H1 (cell line): ENCODE measurements at regions not wholly inside any gene's neighbourhood (a gene's known extent, or its start where the extent isn't known, plus 50 kb on each side); places are given as distances from the start of the nearest gene placed in this dataset.

Experiments
- CTCF ChIA-PET: fragments of 300-600 bp; sonication (Branson Sonifier 250); formaldehyde crosslinking; loops from one replicate; lab custom pipeline; 2021; ENCODE audit not compliant: partially characterized antibody; lab: Charles Lee
- POLR2A ChIA-PET: fragments of 300-600 bp; sonication (Branson Sonifier 250); formaldehyde crosslinking; loops from one replicate; lab custom pipeline; 2021; ENCODE audit warnings: inconsistent platforms; ENCODE audit not compliant: partially characterized antibody; lab: Charles Lee
- DNase-seq, 2 experiments: peaks; one replicate each; pipeline versions ENCODE4 v3.0.0 to v3.0.0-alpha.2; 2010 to 2022; ENCODE audit warnings: low spot score in 2 of 2, low read depth in 1 of 2, mixed read lengths in 1 of 2
- FAIRE-seq: peaks from 2 replicates; lab custom pipeline; 2011; peaks lifted over from hg19 to GRCh38; lab: Jason Lieb, UNC
- H2AFZ ChIP-seq: 2 replicates; pipeline ENCODE4 v1.8.1; 2012; ENCODE audit warnings: low read length, inconsistent platforms
- H2AK5ac ChIP-seq: 2 replicates; pipeline ENCODE4 v1.6.1; 2013; ENCODE audit warnings: low read depth, low read length
- H2BK120ac ChIP-seq: replicated peaks from 2 replicates; pipeline ENCODE3; 2013; ENCODE audit warnings: low read depth, low read length, inconsistent platforms
- H2BK12ac ChIP-seq: 2 replicates; pipeline ENCODE4 v1.6.1; 2013; ENCODE audit warnings: low read depth, low read length
- H2BK15ac ChIP-seq: 2 replicates; pipeline ENCODE4 v1.6.1; 2013; ENCODE audit warnings: low read length
- H2BK20ac ChIP-seq: 2 replicates; pipeline ENCODE4 v1.6.1; 2013; ENCODE audit warnings: low read length
- H2BK5ac ChIP-seq: 2 replicates; pipeline ENCODE4 v1.6.1; 2013; ENCODE audit warnings: low read depth, low read length
- H3K14ac ChIP-seq: 2 replicates; pipeline ENCODE4 v1.6.1; 2013; ENCODE audit warnings: inconsistent platforms; ENCODE audit not compliant: insufficient read length
- H3K18ac ChIP-seq: 2 replicates; pipeline ENCODE4 v1.6.1; 2013; ENCODE audit warnings: low read length; ENCODE audit errors: extremely low read depth
- H3K23ac ChIP-seq: 2 replicates; pipeline ENCODE4 v1.6.1; 2013; ENCODE audit warnings: inconsistent platforms; ENCODE audit not compliant: insufficient read length
- H3K23me2 ChIP-seq: 2 replicates; pipeline ENCODE4 v1.6.1; 2013; ENCODE audit warnings: low read depth, low read length
- H3K27ac ChIP-seq: 2 replicates; pipeline ENCODE4 v1.6.1; 2011; ENCODE audit warnings: low read depth, low read length, inconsistent platforms
- H3K27me3 ChIP-seq, 4 experiments: replicated peaks in 1 of 4; 1 replicate in 1 of 4; 2 replicates in 3 of 4; pipeline versions ENCODE4 v1.6.1 to v1.8.1; 2011 to 2013; ENCODE audit warnings: low read length in 3 of 4, mild to moderate bottlenecking in 3 of 4, inconsistent platforms in 2 of 4, mixed read lengths in 2 of 4, moderate library complexity in 1 of 4; ENCODE audit not compliant: control insufficient read depth in 3 of 4, insufficient read depth in 3 of 4; ENCODE audit errors: extremely low read depth in 1 of 4
- H3K36me3 ChIP-seq, 4 experiments: 2 replicates each; pipeline versions ENCODE4 v1.6.1 to v1.8.1; 2011 to 2013; ENCODE audit warnings: mild to moderate bottlenecking in 4 of 4, low read length in 3 of 4, moderate library complexity in 2 of 4, control low read depth in 1 of 4, inconsistent platforms in 1 of 4; ENCODE audit not compliant: insufficient read depth in 4 of 4, control insufficient read depth in 2 of 4
- H3K4ac ChIP-seq: replicated peaks from 2 replicates; pipeline ENCODE3; 2013; ENCODE audit warnings: low read length, low read depth, mixed read lengths, inconsistent platforms; ENCODE audit not compliant: insufficient read length
- H3K4me1 ChIP-seq, 4 experiments: replicated peaks in 1 of 4; 1 replicate in 1 of 4; 2 replicates in 3 of 4; pipeline versions ENCODE4 v1.6.1 to v1.8.1; 2011 to 2013; ENCODE audit warnings: low read length in 3 of 4, inconsistent platforms in 2 of 4, mixed read lengths in 1 of 4; ENCODE audit not compliant: insufficient read depth in 4 of 4, control insufficient read depth in 3 of 4
- H3K4me2 ChIP-seq, 2 experiments: 2 replicates each; pipeline versions ENCODE4 v1.6.1 to v1.8.1; 2011 to 2013; ENCODE audit warnings: low read depth in 2 of 2, low read length in 2 of 2, control low read depth in 1 of 2, inconsistent platforms in 1 of 2, mild to moderate bottlenecking in 1 of 2; ENCODE audit not compliant: insufficient read depth in 1 of 2
- H3K4me3 ChIP-seq, 4 experiments: fragments of 200-600, 300-600 bp in 1 of 4; sonication (generic), shearing (Covaris generic), sonication (Bioruptor Twin) in 1 of 4; 2 replicates each; pipeline versions ENCODE4 v1.5.1 to v1.8.1; 2011 to 2016; ENCODE audit warnings: low read length in 4 of 4, low read depth in 3 of 4, control low read depth in 2 of 4, inconsistent platforms in 2 of 4, mild to moderate bottlenecking in 2 of 4, mixed read lengths in 1 of 4, moderate library complexity in 1 of 4; ENCODE audit not compliant: insufficient read depth in 2 of 4; ENCODE audit errors: extremely low read depth in 1 of 4
- H3K56ac ChIP-seq: replicated peaks from 2 replicates; pipeline ENCODE3; 2013; ENCODE audit warnings: low read depth, mild to moderate bottlenecking, mixed read lengths, low read length, inconsistent platforms; ENCODE audit not compliant: insufficient read length
- H3K79me1 ChIP-seq: 2 replicates; pipeline ENCODE4 v1.6.1; 2013; ENCODE audit warnings: low read depth, low read length, control low read depth
- H3K79me2 ChIP-seq, 2 experiments: 2 replicates each; pipeline versions ENCODE4 v1.6.1 to v1.8.1; 2012 to 2013; ENCODE audit warnings: low read length in 2 of 2, mild to moderate bottlenecking in 2 of 2, inconsistent platforms in 1 of 2; ENCODE audit not compliant: insufficient read depth in 2 of 2, control insufficient read depth in 1 of 2
- H3K9ac ChIP-seq, 4 experiments: replicated peaks in 1 of 4; 1 replicate in 1 of 4; 2 replicates in 3 of 4; pipeline versions ENCODE4 v1.6.1 to v1.8.1; 2011 to 2013; ENCODE audit warnings: low read depth in 3 of 4, low read length in 3 of 4, control low read depth in 2 of 4, mild to moderate bottlenecking in 2 of 4, moderate library complexity in 2 of 4, inconsistent platforms in 1 of 4; ENCODE audit errors: extremely low read depth in 1 of 4
- H3K9me3 ChIP-seq, 2 experiments: 2 replicates each; pipeline versions ENCODE4 v1.6.1 to v1.8.1; 2012 to 2013; ENCODE audit warnings: mild to moderate bottlenecking in 2 of 2, moderate library complexity in 2 of 2, control low read depth in 1 of 2, inconsistent platforms in 1 of 2, low read depth in 1 of 2, low read length in 1 of 2, mixed read lengths in 1 of 2; ENCODE audit not compliant: insufficient read depth in 2 of 2
- H4K20me1 ChIP-seq, 2 experiments: replicated peaks in 1 of 2; 2 replicates each; pipeline versions ENCODE3 to v1.8.1; 2011 to 2013; ENCODE audit warnings: inconsistent platforms in 2 of 2, low read length in 2 of 2, mild to moderate bottlenecking in 1 of 2; ENCODE audit not compliant: insufficient read depth in 2 of 2, control insufficient read depth in 1 of 2
- H4K5ac ChIP-seq: 2 replicates; pipeline ENCODE4 v1.6.1; 2013; ENCODE audit warnings: low read length, low read depth, mixed read lengths, inconsistent platforms; ENCODE audit not compliant: insufficient read length
- H4K8ac ChIP-seq: 2 replicates; pipeline ENCODE4 v1.8.0; 2013; ENCODE audit warnings: mild to moderate bottlenecking, moderate library complexity, low read length, inconsistent platforms; ENCODE audit not compliant: insufficient read depth; ENCODE audit errors: extremely low read depth
- H4K91ac ChIP-seq: replicated peaks from 2 replicates; pipeline ENCODE3; 2013; ENCODE audit warnings: low read length, mixed read lengths, inconsistent platforms; ENCODE audit not compliant: insufficient read length
- CEBPB ChIP-seq: IDR thresholded peaks from 2 replicates; pipeline ENCODE4 v1.6.1; 2012; ENCODE audit warnings: low read depth, low read length
- EZH2 ChIP-seq: fragments of 200-600 bp; sonication (generic); IDR thresholded peaks from 2 replicates; pipeline ENCODE4 v1.7.1; 2012; ENCODE audit warnings: low read depth, mild to moderate bottlenecking, moderate library complexity, low read length, inconsistent platforms; ENCODE audit not compliant: severe bottlenecking
- GABPA ChIP-seq: IDR thresholded peaks from 2 replicates; pipeline ENCODE4 v1.6.1; 2011; ENCODE audit warnings: mild to moderate bottlenecking, low read length, moderate library complexity, borderline replicate concordance; ENCODE audit not compliant: insufficient read depth
- GTF2F1 ChIP-seq: IDR thresholded peaks from 2 replicates; pipeline ENCODE4 v1.6.1; 2012; ENCODE audit warnings: low read depth, low read length, improper control_type of control experiment, borderline replicate concordance
- RAD21 ChIP-seq, 2 experiments: IDR thresholded peaks in 1 of 2; conservative IDR thresholded peaks in 1 of 2; 2 replicates each; pipeline ENCODE4 v1.6.1; 2011; ENCODE audit warnings: low read depth in 2 of 2, low read length in 2 of 2, improper control_type of control experiment in 1 of 2, inconsistent platforms in 1 of 2, mild to moderate bottlenecking in 1 of 2, moderate library complexity in 1 of 2
- SRF ChIP-seq: IDR thresholded peaks from 2 replicates; pipeline ENCODE4 v1.6.1; 2011; ENCODE audit warnings: mild to moderate bottlenecking, low read depth, low read length, moderate library complexity
- ZNF274 ChIP-seq: IDR thresholded peaks from 2 replicates; pipeline ENCODE4 v1.7.0; 2012; ENCODE audit warnings: low read length, borderline replicate concordance; ENCODE audit errors: extremely low read depth
- WGBS, 2 experiments: shearing (Covaris generic) in 1 of 2; methylation state at CpG; one replicate each; pipeline versions ENCODE4 v1.1.6 to v1.1.7; 2013 to 2015; ENCODE audit warnings: low lambda C conversion rate in 2 of 2, mixed read lengths in 2 of 2, inconsistent platforms in 1 of 2, low coverage in 1 of 2, missing lambda C conversion rate in 1 of 2; ENCODE audit not compliant: insufficient replicate concordance in 2 of 2, insufficient coverage in 1 of 2, insufficient read length in 1 of 2; ENCODE audit errors: extremely low coverage in 1 of 2, missing lambda C conversion rate in 1 of 2; 5-methylcytosine and 5-hydroxymethylcytosine counted together
- TF ChIP-seq, protein P1 (sequence below): IDR thresholded peaks from 2 replicates; pipeline ENCODE4 v1.6.1; 2012; ENCODE audit warnings: inconsistent platforms
- TF ChIP-seq, protein P2 (sequence below), 3 experiments: IDR thresholded peaks; 1 replicate in 2 of 3; 2 replicates in 1 of 3; pipeline versions ENCODE4 v1.5.1 to v1.6.1; 2011; ENCODE audit warnings: low read length in 3 of 3, mild to moderate bottlenecking in 3 of 3, inconsistent platforms in 2 of 3, low read depth in 1 of 3, moderate library complexity in 1 of 3; ENCODE audit not compliant: insufficient read depth in 1 of 3; ENCODE audit errors: control extremely low read depth in 1 of 3

DNA sequence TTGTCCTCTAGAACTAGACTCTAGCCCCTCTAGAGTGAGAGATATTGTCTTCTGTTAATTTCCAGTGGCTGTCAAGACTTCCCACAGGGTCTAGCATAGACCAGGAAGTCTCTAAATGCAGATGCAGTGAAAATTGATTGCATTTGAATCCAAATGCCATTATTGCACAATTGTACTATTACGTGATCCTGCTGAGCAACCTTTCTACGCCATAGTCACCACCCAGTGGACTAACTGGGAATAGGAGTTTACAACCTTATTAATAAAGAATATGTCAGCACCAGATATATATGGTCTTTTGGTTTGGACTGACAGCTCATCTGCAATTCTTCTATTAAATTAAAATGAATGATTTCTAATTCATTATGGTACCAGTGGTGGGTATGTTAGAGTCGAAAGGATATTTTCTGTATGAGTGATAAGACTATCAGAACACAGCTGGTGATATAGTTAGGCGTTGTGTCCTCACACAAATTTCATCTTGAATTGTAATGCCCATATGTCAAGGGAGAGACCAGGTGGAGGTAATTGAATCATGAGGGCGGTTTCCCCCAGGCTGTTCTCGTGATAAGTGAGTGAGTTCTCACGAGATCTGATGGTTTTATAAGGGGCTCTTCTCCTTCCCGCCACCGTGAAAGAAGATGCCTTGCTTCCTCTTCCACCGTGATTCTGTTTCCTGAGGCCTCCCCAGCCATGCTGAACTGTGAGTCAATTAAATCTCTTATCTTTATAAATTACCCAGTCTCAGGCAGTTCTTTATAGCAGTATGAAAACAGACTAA lies 138.9 kb upstream of the CA10 start:
- no peak overlapping the region for H2AK5ac ChIP-seq
- DNase-seq (no peak), FAIRE-seq (no peak)
- H2BK20ac ChIP-seq, result no peak overlapping the region
- H2BK12ac ChIP-seq, result no peak overlapping the region
- H2BK120ac ChIP-seq, result no peak overlapping the region
- H3K79me1 ChIP-seq, result no peaks in the 10 kb centered on the region
- H3K18ac ChIP-seq, result no peak overlapping the region
- H4K91ac ChIP-seq, result no peak overlapping the region
- H2BK15ac ChIP-seq, result no peak overlapping the region
- H3K56ac ChIP-seq, result no peak overlapping the region
- no peaks in the 10 kb centered on the region for H3K36me3 ChIP-seq
- no peaks in the 10 kb centered on the region for H3K27me3 ChIP-seq
- H2BK5ac ChIP-seq, result no peak overlapping the region
- H3K9me3 ChIP-seq, result no peaks in the 10 kb centered on the region
- H3K79me2 ChIP-seq, result no peaks in the 10 kb centered on the region
- no peak overlapping the region for H3K27ac ChIP-seq
- no peaks in the 10 kb centered on the region for H3K4me1 ChIP-seq
- H3K23ac ChIP-seq, result no peak overlapping the region
- no peaks in the 10 kb centered on the region for H3K23me2 ChIP-seq
- H4K8ac ChIP-seq, result no peak overlapping the region
- H3K9ac ChIP-seq, result no peak overlapping the region
- no peak overlapping the region for H3K14ac ChIP-seq
- POLR2A ChIA-PET, result no interaction called here
- no peak overlapping the region for H3K4me2 ChIP-seq
- H3K4ac ChIP-seq, result no peak overlapping the region
- CTCF ChIA-PET, result interaction anchor here (0.7 to 1.5 kb wide), 8 partner anchors 10 to 572 kb away, joined by 3 to 5 read pairs (median 3); no protein-coding TSS in a partner anchor
- WGBS, 2 experiments, result 95% methylated on average over 10 of the region's 10 CpGs; no CpG with 5 or more reads in 1 of the 2 experiments
- no peak overlapping the region for H2AFZ ChIP-seq
- no peak overlapping the region for H4K5ac ChIP-seq
- no peak overlapping the region for H3K4me3 ChIP-seq
- no peaks in the 10 kb centered on the region for H4K20me1 ChIP-seq
- no peak for TF ChIP-seq GABPA
- peak; percentile 40 to 47; a peak in 3 of 4 replicates for TF ChIP-seq RAD21 (IDR thresholded peaks at IDR 0.05 in 1 of 2, conservative IDR thresholded peaks at IDR 0.05 in 1 of 2; ENCODE audit: low read depth in 2 of 2, low read length in 2 of 2)
- TF ChIP-seq, protein P1, sequence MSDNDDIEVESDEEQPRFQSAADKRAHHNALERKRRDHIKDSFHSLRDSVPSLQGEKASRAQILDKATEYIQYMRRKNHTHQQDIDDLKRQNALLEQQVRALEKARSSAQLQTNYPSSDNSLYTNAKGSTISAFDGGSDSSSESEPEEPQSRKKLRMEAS, result no peak
- TF ChIP-seq ZNF274, result no peak
- TF ChIP-seq, protein P2, sequence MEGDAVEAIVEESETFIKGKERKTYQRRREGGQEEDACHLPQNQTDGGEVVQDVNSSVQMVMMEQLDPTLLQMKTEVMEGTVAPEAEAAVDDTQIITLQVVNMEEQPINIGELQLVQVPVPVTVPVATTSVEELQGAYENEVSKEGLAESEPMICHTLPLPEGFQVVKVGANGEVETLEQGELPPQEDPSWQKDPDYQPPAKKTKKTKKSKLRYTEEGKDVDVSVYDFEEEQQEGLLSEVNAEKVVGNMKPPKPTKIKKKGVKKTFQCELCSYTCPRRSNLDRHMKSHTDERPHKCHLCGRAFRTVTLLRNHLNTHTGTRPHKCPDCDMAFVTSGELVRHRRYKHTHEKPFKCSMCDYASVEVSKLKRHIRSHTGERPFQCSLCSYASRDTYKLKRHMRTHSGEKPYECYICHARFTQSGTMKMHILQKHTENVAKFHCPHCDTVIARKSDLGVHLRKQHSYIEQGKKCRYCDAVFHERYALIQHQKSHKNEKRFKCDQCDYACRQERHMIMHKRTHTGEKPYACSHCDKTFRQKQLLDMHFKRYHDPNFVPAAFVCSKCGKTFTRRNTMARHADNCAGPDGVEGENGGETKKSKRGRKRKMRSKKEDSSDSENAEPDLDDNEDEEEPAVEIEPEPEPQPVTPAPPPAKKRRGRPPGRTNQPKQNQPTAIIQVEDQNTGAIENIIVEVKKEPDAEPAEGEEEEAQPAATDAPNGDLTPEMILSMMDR (IDR thresholded peaks at IDR 0.05; ENCODE audit: control extremely low read depth in 1 of 3, insufficient read depth in 1 of 3, low read depth in 1 of 3, low read length in 3 of 3), result 0 out of 4 replicates have a peak, but pooled peaks of 1 of the 3 experiments have one; percentile 5
- TF ChIP-seq EZH2, result no peak
- TF ChIP-seq CEBPB, result peak; percentile 92
- TF ChIP-seq GTF2F1, result no peak
- no peak for TF ChIP-seq SRF
